ENCODE measurements at regions not wholly inside any gene's neighbourhood (a gene's known extent, or its start where the extent isn't known, plus 50 kb on each side); places are given as distances from the start of the nearest gene placed in this dataset.
"Not testable (repeated sequence)": the region's sequence is repeated elsewhere in the genome, so short reads cannot be mapped to it uniquely, and the experiment has no call there.

GRCh38 chr2:36302911-36303310 is 52.7 kb upstream of the CRIM1 start:
- DNase-seq = no peak

- no peak for DNase-seq
Observed at GRCh38 chr2:36301843-36302242, 53.7 kb upstream of the CRIM1 start.

DNA sequence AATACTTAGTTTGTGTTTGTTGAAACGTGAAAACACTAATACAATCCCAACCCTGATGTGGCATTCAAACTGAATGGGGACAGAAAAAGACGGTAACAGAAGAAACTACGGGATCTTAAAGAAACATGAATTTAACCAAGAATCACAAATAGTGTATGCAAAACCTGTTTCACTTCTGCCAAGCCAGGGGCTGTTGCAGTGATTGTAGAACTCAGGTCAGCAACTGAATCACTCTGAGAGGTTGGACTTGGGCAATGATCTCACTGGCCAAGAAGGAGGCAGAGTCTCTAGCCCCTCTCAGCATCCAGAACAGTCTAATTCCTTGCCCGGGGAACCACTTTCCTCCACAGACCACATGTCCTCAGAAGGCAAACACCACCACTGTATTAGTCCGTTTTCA is 54.9 kb upstream of the CRIM1 start:
- no peak for DNase-seq

- DNase-seq = no peak
Observed at GRCh38 chr2:36296798-36297197, 58.8 kb upstream of the CRIM1 start.

GRCh38 chr2:36294316-36294721 is 61.3 kb upstream of the CRIM1 start:
- DNase-seq = no peak

DNA sequence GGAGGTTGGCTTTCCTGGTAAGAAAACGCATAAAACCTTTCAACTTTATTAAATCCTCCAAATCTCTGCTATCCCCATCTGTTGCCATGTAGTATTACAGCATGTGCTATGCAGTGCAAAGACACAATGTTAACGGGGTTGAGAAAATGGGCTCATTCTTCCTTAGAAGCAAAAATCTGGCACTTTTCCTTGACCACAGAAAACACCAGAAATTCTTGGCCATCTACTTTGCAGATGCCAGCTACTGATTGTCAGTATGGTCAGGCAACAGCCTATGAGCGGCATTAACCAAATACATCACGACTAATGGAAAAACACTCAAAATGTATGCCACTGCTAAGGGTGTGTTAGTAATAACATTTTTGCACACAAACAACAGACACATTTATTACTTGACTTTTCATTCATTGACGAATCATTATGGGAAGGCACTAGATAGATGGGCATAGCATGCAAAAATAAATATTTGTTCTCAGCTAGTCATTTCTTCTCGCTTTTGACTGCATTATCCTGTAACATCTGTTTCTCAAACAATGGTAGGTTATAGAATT is 65.2 kb upstream of the CRIM1 start:
- DNase-seq = no peak

DNA sequence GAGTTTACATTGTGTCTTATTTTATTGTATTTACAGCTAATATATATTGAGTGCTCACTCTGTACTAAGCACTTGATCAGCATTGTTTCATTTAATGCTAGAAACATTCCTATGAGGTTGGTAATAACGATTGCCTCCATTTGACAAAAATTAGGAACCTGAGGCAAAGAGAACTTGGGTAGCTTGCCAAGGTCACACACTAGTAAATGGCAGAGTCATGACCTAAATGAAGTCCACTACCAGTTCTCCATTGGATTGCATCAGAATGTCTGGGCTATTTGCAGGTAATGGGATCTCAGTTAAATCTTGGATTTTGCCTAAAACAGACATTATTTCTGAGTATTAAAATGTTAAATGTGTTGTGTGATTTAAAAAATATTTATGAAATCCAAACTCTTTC is 65.8 kb upstream of the CRIM1 start:
- no peak for DNase-seq

- DNase-seq = no peak
Observed at GRCh38 chr2:36287363-36288275, 68.0 kb upstream of the CRIM1 start.

DNA sequence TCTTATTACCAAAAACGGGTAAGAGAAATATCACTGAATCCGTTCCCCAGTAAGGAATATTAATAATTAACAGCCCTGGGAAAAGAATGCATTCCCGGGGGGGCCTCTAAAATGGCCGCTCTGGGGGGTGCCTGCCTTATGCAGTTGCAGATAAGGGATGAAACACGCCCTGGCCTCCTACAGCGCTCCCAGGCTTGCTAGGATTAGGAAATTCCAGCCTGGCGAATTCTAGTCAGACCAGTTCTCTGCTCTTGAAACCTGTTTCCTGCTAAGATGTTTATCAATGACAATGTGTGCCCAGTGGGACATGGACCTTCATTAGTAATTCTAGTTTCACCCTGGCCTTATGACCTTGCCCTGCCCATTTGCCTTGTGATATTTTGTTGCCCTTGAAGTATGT is 76.1 kb upstream of the CRIM1 start:
- not testable (repeated sequence) for DNase-seq

GRCh38 chr2:36277881-36278523 is 77.6 kb upstream of the CRIM1 start:
- no peak for DNase-seq

GRCh38 chr2:36277146-36277808 is 78.3 kb upstream of the CRIM1 start:
- no peak for DNase-seq

GRCh38 chr2:36271266-36271665 is 84.3 kb upstream of the CRIM1 start:
- no peak for DNase-seq

GRCh38 chr2:36270758-36271157 is 84.8 kb upstream of the CRIM1 start:
- DNase-seq = no peak

DNA sequence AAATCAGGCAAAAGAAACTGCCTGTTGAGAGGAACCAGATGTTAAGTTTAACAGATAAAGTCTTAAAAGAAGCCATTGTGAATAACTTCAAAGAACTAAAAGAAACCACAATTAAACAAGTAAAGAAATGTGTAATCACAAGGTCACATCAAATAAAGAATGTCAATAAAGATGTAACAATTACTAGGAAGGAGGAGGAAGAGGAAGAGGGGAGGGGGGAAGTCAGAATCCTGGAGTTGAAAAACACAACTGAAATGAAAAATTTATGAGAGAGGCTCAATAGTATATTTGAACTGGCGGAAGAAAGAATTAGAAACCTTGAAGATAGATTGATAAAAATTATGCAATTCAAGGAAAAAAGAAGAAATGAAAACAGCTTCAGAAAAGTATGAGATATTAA is 88.4 kb upstream of the CRIM1 start:
- no peak for DNase-seq

DNA sequence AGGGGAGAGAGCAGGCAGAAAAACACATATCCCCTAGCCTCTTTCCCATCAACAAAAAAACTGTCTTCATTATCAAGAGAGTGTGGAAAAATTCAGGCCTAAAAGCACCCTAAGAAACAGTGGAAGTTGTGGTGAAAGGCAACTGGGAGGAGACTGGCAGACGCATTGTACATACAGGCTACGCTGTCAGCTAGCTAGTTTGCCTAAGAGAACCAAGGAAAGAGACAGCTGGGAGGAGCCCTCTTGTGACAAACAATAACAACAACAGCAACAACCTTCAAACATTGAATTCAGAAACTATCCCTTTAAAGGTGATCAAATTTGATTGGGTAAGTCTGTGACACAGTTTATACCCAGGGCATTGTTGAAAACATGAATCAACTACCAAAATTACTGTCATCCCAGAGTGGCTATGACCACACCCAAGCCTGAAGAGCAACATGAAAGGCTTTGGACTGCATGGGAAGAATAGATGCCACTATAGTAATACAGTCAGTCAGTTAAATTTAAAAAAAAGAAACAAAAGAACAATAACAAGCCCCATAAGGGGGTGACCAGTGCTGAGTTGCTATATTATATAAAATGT is 88.9 kb upstream of the CRIM1 start:
- DNase-seq = no peak

GRCh38 chr2:36262581-36262980 is 93.0 kb upstream of the CRIM1 start:
- DNase-seq = no peak

- DNase-seq = no peak
Observed at GRCh38 chr2:36255863-36256262, 99.7 kb upstream of the CRIM1 start.

DNA sequence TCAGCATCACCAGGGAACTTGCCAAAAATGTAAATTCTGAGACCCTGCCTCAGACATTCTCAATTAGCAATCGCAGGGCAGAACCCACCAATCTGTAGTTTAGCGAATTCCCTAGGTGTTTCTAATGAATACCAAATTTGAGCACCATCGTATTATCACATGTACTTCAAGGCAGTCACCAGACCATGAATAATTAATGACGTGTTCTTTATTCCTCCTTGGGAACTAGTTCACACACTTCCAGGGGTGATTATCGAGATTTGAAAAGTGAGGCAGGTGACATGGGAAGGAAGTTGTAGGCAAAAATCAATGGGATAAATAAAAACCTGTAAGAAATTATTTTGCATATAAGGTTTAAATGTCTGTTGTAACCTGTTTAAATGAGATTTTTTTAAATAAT is 102.5 kb upstream of the CRIM1 start:
- DNase-seq = no peak

- DNase-seq = peak in 2 of 4 experiments; percentile 12 to 26
Observed at GRCh38 chr2:36246320-36246990, 109.1 kb upstream of the CRIM1 start.

GRCh38 chr2:36245651-36246050 is 109.9 kb upstream of the CRIM1 start:
- DNase-seq = peak in 2 of 4 experiments; percentile 3 to 5

GRCh38 chr2:36238106-36238505 is 117.5 kb upstream of the CRIM1 start:
- no peak for DNase-seq

GRCh38 chr2:36235882-36236281 is 119.7 kb upstream of the CRIM1 start:
- DNase-seq = no peak

Measured in suppressor macrophage (primary cell).